Suprapubic skin (tissue), 4 donors: ENCODE measurements at regions not wholly inside any gene's neighbourhood (a gene's known extent, or its start where the extent isn't known, plus 50 kb on each side); places are given as distances from the start of the nearest gene placed in this dataset.
"Not testable (repeated sequence)": the region's sequence is repeated elsewhere in the genome, so short reads cannot be mapped to it uniquely, and the experiment has no call there.

Experiments
- DNase-seq, 2 donors: peaks; one replicate each; pipeline ENCODE4 v3.0.0-alpha.2; 2019; ENCODE audit warnings: low spot score in 2 of 2
- H3K27ac ChIP-seq: fragments of 200-600 bp; sonication (generic); one replicate; pipeline ENCODE4 v1.5.1; 2019
- H3K27me3 ChIP-seq: fragments of 200-600 bp; sonication (generic); one replicate; pipeline ENCODE4 v1.5.1; 2019
- H3K36me3 ChIP-seq: fragments of 200-600 bp; sonication (generic); one replicate; pipeline ENCODE4 v1.5.1; 2019
- H3K4me1 ChIP-seq: fragments of 200-600 bp; sonication (generic); one replicate; pipeline ENCODE4 v1.5.1; 2019
- H3K4me3 ChIP-seq: fragments of 200-600 bp; sonication (generic); one replicate; pipeline ENCODE4 v1.5.1; 2019; ENCODE audit warnings: mild to moderate bottlenecking
- H3K9me3 ChIP-seq: fragments of 200-600 bp; sonication (generic); one replicate; pipeline ENCODE4 v1.5.1; 2019
- CTCF ChIP-seq, 2 donors: fragments of 200-600 bp in 1 of 2; fragments of 450-650 bp in 1 of 2; sonication (generic) in 1 of 2; IDR thresholded peaks; one replicate each; pipeline ENCODE4 v1.5.1; 2016 to 2019; ENCODE audit warnings: antibody characterized with exemption in 2 of 2, mild to moderate bottlenecking in 1 of 2, moderate library complexity in 1 of 2
- EP300 ChIP-seq: sonication (generic); formaldehyde crosslinking; IDR thresholded peaks from one replicate; pipeline ENCODE4 v1.6.1; 2017; ENCODE audit warnings: antibody characterized with exemption
- POLR2A ChIP-seq, 2 donors: fragments of 450-650 bp; IDR thresholded peaks; one replicate each; pipeline ENCODE4 v1.6.1; 2017; ENCODE audit warnings: antibody characterized with exemption in 2 of 2, mild to moderate bottlenecking in 2 of 2, moderate library complexity in 2 of 2
- POLR2AphosphoS5 ChIP-seq, 3 donors: sonication (generic); formaldehyde crosslinking; IDR thresholded peaks; one replicate each; pipeline ENCODE4 v1.6.1; 2017; ENCODE audit warnings: antibody characterized with exemption in 3 of 3
- WGBS: methylation state at CpG from one replicate; pipeline ENCODE4 v1.1.5; 2018; 5-methylcytosine and 5-hydroxymethylcytosine counted together

GRCh38 chr17:22203208-22203715 is 510.9 kb downstream of the KCNJ18 start:
- Histone ChIP-seq H3K27me3 (no peaks in the 10 kb centered on the region), H3K4me1 (no peaks in the 10 kb centered on the region), H3K9me3 (peaks cover 4% of the 10 kb centered on the region), H3K4me3 (no peak overlapping the region), H3K27ac (no peak overlapping the region), H3K36me3 (no peaks in the 10 kb centered on the region)
- 91% methylated on average over 29 of the region's 29 CpGs for WGBS
- TF ChIP-seq CTCF (IDR thresholded peaks at IDR 0.05): no peak
- TF ChIP-seq EP300: no peak
- TF ChIP-seq POLR2A (IDR thresholded peaks at IDR 0.05): no peak
- no peak for TF ChIP-seq POLR2AphosphoS5 (IDR thresholded peaks at IDR 0.05)
- DNase-seq: no peak

- not testable (repeated sequence) for H3K9me3 ChIP-seq, DNase-seq, H3K4me1 ChIP-seq, H3K36me3 ChIP-seq, H3K27ac ChIP-seq, H3K4me3 ChIP-seq, H3K27me3 ChIP-seq
- WGBS: 85% methylated on average over 13 of the region's 13 CpGs
These were observed 511.8 kb downstream of the KCNJ18 start for GRCh38 chr17:22204076-22204475.

- not testable (repeated sequence) for H3K27me3 ChIP-seq, H3K4me1 ChIP-seq, H3K27ac ChIP-seq, H3K36me3 ChIP-seq, DNase-seq, H3K4me3 ChIP-seq, H3K9me3 ChIP-seq
- 87% methylated on average over 12 of the region's 12 CpGs for WGBS
These were observed 517.9 kb downstream of the KCNJ18 start for GRCh38 chr17:22210212-22210611.

GRCh38 chr17:22213169-22213568 is 520.8 kb downstream of the KCNJ18 start:
- WGBS: 81% methylated on average over 4 of the region's 4 CpGs

GRCh38 chr17:22217135-22217534 is 524.8 kb downstream of the KCNJ18 start:
- no peaks in the 10 kb centered on the region for H3K36me3 ChIP-seq
- TF ChIP-seq CTCF (IDR thresholded peaks at IDR 0.05) (no peak), POLR2AphosphoS5 (IDR thresholded peaks at IDR 0.05) (no peak), POLR2A (IDR thresholded peaks at IDR 0.05) (no peak), EP300 (no peak)
- H3K9me3 ChIP-seq: no peaks in the 10 kb centered on the region
- no peaks in the 10 kb centered on the region for H3K27me3 ChIP-seq
- WGBS: 58% methylated on average over 27 of the region's 27 CpGs
- no peak overlapping the region for H3K27ac ChIP-seq
- H3K4me3 ChIP-seq: no peak overlapping the region
- no peaks in the 10 kb centered on the region for H3K4me1 ChIP-seq
- DNase-seq: no peak

More at GRCh38 chr17:22213169-22213568, 520.8 kb downstream of the KCNJ18 start:
- not testable (repeated sequence) for H3K4me1 ChIP-seq, DNase-seq, H3K27ac ChIP-seq, H3K9me3 ChIP-seq, H3K4me3 ChIP-seq, H3K36me3 ChIP-seq, H3K27me3 ChIP-seq

- Histone ChIP-seq H3K4me1 (no peaks in the 10 kb centered on the region), H3K27me3 (no peaks in the 10 kb centered on the region), H3K9me3 (no peaks in the 10 kb centered on the region), H3K36me3 (no peaks in the 10 kb centered on the region), H3K27ac (no peak overlapping the region), H3K4me3 (no peak overlapping the region)
- 83% methylated on average over 3 of the region's 8 CpGs for WGBS
- TF ChIP-seq EP300: no peak
- no peak for TF ChIP-seq POLR2AphosphoS5 (IDR thresholded peaks at IDR 0.05)
- TF ChIP-seq POLR2A (IDR thresholded peaks at IDR 0.05): no peak
- no peak for TF ChIP-seq CTCF (IDR thresholded peaks at IDR 0.05)
- DNase-seq: no peak
These were observed 529.0 kb downstream of the KCNJ18 start for GRCh38 chr17:22221344-22221743.

- H3K4me1 ChIP-seq: not testable (repeated sequence)
- WGBS: 92% methylated on average over 3 of the region's 3 CpGs
These were observed 534.2 kb downstream of the KCNJ18 start for GRCh38 chr17:22226477-22226876.

GRCh38 chr17:22226932-22227331 is 534.6 kb downstream of the KCNJ18 start:
- not testable (repeated sequence) for H3K4me1 ChIP-seq, H3K4me3 ChIP-seq, H3K27ac ChIP-seq, DNase-seq, H3K27me3 ChIP-seq, H3K36me3 ChIP-seq, H3K9me3 ChIP-seq
- 85% methylated on average over 3 of the region's 3 CpGs for WGBS

More at GRCh38 chr17:22226477-22226876, 534.2 kb downstream of the KCNJ18 start:
- H3K27me3 ChIP-seq, DNase-seq, H3K27ac ChIP-seq, H3K4me3 ChIP-seq, H3K36me3 ChIP-seq, H3K9me3 ChIP-seq: not testable (repeated sequence)

GRCh38 chr17:22227699-22228553 is 535.6 kb downstream of the KCNJ18 start:
- not testable (repeated sequence) for H3K9me3 ChIP-seq, H3K4me3 ChIP-seq, H3K27me3 ChIP-seq, H3K36me3 ChIP-seq, DNase-seq, H3K27ac ChIP-seq, H3K4me1 ChIP-seq
- 80% methylated on average over 5 of the region's 5 CpGs for WGBS

- H3K27me3 ChIP-seq, H3K36me3 ChIP-seq, H3K4me3 ChIP-seq, H3K4me1 ChIP-seq, DNase-seq, H3K27ac ChIP-seq, H3K9me3 ChIP-seq: not testable (repeated sequence)
- 74% methylated on average over 5 of the region's 5 CpGs for WGBS
These were observed 537.5 kb downstream of the KCNJ18 start for GRCh38 chr17:22229821-22230220.
